ENCODE measurements at regions not wholly inside any gene's neighbourhood (a gene's known extent, or its start where the extent isn't known, plus 50 kb on each side); places are given as distances from the start of the nearest gene placed in this dataset.
A peak's percentile ranks its signal among the peaks of the same experiment; 100 is the strongest.
"Not testable (repeated sequence)": the region's sequence is repeated elsewhere in the genome, so short reads cannot be mapped to it uniquely, and the experiment has no call there.

DNA sequence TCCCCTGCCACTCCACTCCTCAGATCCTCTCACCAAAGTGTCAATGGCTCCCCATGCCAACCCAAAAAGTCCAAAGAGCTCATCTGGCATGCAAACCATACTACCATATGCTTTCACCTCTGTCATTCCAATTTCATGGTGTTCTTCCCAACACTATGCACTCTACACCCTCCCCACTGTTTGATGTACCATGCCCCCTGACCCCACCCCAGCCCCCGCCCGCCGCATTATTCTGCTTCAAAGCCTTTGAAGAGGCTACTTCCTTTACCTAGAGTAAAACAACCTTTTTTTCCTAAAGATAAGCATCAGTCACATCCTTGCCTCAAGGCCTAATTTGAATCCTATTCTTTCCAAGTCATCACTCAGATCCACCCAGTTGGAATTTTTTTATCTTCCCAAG is 226.3 kb downstream of the DEPDC1B start:
- WGBS, 10 experiments, result no CpG with 5 or more reads among the region's 3 CpGs
- Histone ChIP-seq H3K4me1 (replicated peaks in 1 of 2) (no peaks in the 10 kb centered on the region), H3K4me3 (no peak overlapping the region), H3K27ac (no peak overlapping the region)
- no peak for ATAC-seq (replicated peaks in 6 of 8)
- in situ Hi-C loops (cut with MboI; ENCODE audit: low pct_unique_long_range_greater_than_20kb in 2 of 9, low sequenced_read_pairs in 9 of 9, unreplicated experiment in 9 of 9), result no loop called here

- H3K4me3 ChIP-seq; in situ Hi-C loops (cut with MboI; ENCODE audit: low pct_unique_long_range_greater_than_20kb in 2 of 9, low sequenced_read_pairs in 9 of 9, unreplicated experiment in 9 of 9); H3K4me1 ChIP-seq (replicated peaks in 1 of 2); H3K27ac ChIP-seq; ATAC-seq (replicated peaks in 6 of 8): not testable (repeated sequence)
Observed at GRCh38 chr5:60473027-60473426, 226.9 kb downstream of the DEPDC1B start.

DNA sequence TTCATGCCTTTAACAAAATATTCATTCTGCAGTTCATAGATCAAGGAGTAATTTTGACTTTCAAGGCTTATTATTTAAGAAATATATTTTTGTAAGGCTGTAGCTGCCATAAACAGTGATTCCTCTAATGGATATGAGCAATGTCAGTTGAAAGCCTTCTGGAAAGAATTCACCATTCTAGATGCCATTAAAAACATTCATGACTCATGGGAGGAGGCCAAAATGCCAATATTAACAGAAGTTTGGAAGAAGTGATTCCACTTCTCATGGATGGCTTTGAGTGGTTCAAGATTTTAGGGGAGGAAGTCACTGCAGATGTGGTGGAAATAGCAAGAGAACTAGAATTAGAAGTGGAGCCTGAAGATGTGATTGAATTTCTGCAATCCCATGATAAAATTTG is 229.1 kb downstream of the DEPDC1B start:
- no peaks in the 10 kb centered on the region for H3K4me1 ChIP-seq (replicated peaks in 1 of 2)
- no peak overlapping the region for H3K27ac ChIP-seq
- no peak for ATAC-seq (replicated peaks in 6 of 8)
- in situ Hi-C loops (cut with MboI; ENCODE audit: low pct_unique_long_range_greater_than_20kb in 2 of 9, low sequenced_read_pairs in 9 of 9, unreplicated experiment in 9 of 9), result no loop called here
- H3K4me3 ChIP-seq, result no peak overlapping the region

- no peak overlapping the region for H3K4me3 ChIP-seq
- in situ Hi-C loops (cut with MboI; ENCODE audit: low pct_unique_long_range_greater_than_20kb in 2 of 9, low sequenced_read_pairs in 9 of 9, unreplicated experiment in 9 of 9), result no loop called here
- H3K27ac ChIP-seq, result no peak overlapping the region
- ATAC-seq (replicated peaks in 6 of 8), result no peak
- 57 to 100% (median 94%) methylated on average over 1 of the region's 1 CpG; no CpG with 5 or more reads in 4 of the 10 experiments for WGBS, 10 experiments
- H3K4me1 ChIP-seq (replicated peaks in 1 of 2), result no peaks in the 10 kb centered on the region
Observed at GRCh38 chr5:60469286-60469685, 230.7 kb downstream of the DEPDC1B start.

DNA sequence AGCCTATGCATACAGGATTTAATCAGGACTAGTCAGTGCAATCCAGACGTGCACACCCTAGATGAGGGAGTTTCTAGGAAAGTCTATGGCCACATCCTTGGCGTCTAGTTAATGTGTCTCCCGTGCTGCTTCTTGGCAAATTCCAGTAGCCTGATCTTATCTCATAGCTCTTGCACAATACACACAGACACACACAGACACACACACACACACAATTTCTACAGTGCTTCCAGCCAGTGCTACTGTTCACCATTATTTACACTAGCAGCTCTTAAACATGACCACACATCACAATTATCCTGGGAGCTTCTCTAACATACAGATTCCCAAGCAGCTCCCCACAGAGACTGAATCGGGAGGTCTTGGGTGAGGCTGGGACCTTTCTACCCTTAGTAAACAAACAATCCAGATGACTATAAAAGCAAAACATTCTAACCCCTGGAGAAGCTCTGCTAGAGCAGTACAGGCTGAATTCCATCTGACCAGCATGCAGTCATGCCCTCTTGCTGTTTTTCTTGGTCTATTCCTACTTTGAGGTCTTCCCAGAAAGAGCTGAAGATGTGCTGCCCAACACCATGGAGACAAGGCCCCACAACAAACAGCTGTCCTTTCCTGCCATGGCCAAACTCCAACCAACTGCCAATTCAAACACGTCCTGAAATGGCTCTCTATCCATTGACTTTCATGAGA is 236.6 kb downstream of the DEPDC1B start:
- WGBS, 10 experiments, result 4 to 100% (median 54%) methylated on average over 1 to 5 of the region's 5 CpGs; no CpG with 5 or more reads in 2 of the 10 experiments
- Histone ChIP-seq H3K4me3 (no peak overlapping the region), H3K27ac (no peak overlapping the region), H3K4me1 (replicated peaks in 1 of 2) (no peaks in the 10 kb centered on the region)
- in situ Hi-C loops (cut with MboI; ENCODE audit: low pct_unique_long_range_greater_than_20kb in 2 of 9, low sequenced_read_pairs in 9 of 9, unreplicated experiment in 9 of 9), result no loop called here
- ATAC-seq (replicated peaks in 6 of 8), result peak in 2 of 8 experiments; percentile 92 to 99

DNA sequence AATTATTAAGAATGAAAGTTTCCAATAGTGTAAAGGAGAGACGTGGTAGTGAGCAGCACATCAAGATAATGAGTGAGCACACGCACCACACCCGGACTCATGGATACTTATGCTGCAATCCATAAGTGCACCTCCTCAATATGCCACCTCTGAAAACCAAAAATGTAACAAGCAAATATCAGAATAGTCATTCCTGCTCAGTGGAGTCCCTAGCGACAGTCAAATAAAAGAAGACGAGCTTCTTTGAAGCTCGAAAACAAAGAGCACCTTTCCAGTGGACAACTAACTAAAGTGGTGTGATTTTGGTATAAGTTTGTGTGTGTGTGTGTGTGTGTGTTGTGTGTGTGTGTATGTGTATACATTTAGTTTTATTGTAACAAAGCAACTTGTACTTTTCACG is 241.3 kb downstream of the DEPDC1B start:
- no peaks in the 10 kb centered on the region for H3K4me1 ChIP-seq (replicated peaks in 1 of 2)
- WGBS, 10 experiments, result 0 to 100% (median 47%) methylated on average over 1 to 7 of the region's 7 CpGs; no CpG with 5 or more reads in 1 of the 10 experiments
- no peak overlapping the region for H3K4me3 ChIP-seq
- peak in 1 of 8 experiments; percentile 54 for ATAC-seq (replicated peaks in 6 of 8)
- in situ Hi-C loops (cut with MboI; ENCODE audit: low pct_unique_long_range_greater_than_20kb in 2 of 9, low sequenced_read_pairs in 9 of 9, unreplicated experiment in 9 of 9), result no loop called here
- no peak overlapping the region for H3K27ac ChIP-seq

DNA sequence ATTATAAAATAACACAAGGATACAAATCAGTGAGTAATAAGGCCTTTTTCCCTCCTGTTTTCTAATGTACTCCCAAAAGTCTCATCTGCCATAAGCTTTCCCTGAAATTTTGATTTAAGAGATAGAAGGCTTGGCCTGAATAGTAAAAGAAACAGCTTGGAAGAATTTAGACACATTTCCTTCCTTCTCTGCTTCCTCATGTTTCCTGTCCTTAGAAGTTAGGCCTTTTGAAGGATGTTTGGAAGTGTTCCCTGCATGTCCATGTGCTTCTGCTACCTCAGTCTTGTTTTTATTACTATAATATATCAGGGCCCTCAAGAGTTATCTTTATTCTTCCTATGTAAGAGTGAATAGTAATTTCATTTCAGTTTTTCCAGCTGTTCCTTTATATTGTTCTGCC is 242.7 kb downstream of the DEPDC1B start:
- in situ Hi-C loops (cut with MboI; ENCODE audit: low pct_unique_long_range_greater_than_20kb in 2 of 9, low sequenced_read_pairs in 9 of 9, unreplicated experiment in 9 of 9), result no loop called here
- Histone ChIP-seq H3K4me1 (replicated peaks in 1 of 2) (no peaks in the 10 kb centered on the region), H3K27ac (no peak overlapping the region), H3K4me3 (no peak overlapping the region)
- ATAC-seq (replicated peaks in 6 of 8), result no peak

DNA sequence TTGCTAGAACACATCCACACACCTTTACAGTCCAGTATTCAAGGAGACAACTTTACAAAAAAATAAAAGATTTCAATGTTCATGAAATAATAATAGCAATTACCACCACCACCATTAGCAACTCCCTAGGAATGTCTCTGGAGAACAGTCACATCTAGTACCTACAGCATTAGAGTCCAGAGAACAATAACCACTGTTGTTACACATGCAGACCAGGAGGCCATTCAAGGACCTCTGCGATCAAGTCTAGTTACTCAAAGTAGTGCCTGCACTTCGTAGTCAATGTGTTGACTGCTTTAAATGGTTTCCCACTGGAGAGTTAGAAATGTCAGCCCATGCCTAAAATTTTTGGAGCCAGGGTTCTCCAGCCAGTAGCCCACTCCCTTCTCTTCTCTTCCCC is 244.4 kb downstream of the DEPDC1B start:
- no peak for ATAC-seq (replicated peaks in 6 of 8)

GRCh38 chr5:60454277-60454676 is 245.7 kb downstream of the DEPDC1B start:
- in situ Hi-C loops (cut with MboI; ENCODE audit: low pct_unique_long_range_greater_than_20kb in 2 of 9, low sequenced_read_pairs in 9 of 9, unreplicated experiment in 9 of 9); H3K4me1 ChIP-seq (replicated peaks in 1 of 2); H3K27ac ChIP-seq; ATAC-seq (replicated peaks in 6 of 8); H3K4me3 ChIP-seq: not testable (repeated sequence)
- 0 to 100% (median 86%) methylated on average over 1 to 4 of the region's 4 CpGs for WGBS, 10 experiments

More for the DNA sequence above, 244.4 kb downstream of the DEPDC1B start:
- Histone ChIP-seq H3K4me1 (replicated peaks in 1 of 2) (no peaks in the 10 kb centered on the region), H3K27ac (no peak overlapping the region), H3K4me3 (no peak overlapping the region)
- 17 to 100% (median 91%) methylated on average over 1 to 2 of the region's 2 CpGs; no CpG with 5 or more reads in 6 of the 10 experiments for WGBS, 10 experiments
- in situ Hi-C loops (cut with MboI; ENCODE audit: low pct_unique_long_range_greater_than_20kb in 2 of 9, low sequenced_read_pairs in 9 of 9, unreplicated experiment in 9 of 9), result no loop called here

DNA sequence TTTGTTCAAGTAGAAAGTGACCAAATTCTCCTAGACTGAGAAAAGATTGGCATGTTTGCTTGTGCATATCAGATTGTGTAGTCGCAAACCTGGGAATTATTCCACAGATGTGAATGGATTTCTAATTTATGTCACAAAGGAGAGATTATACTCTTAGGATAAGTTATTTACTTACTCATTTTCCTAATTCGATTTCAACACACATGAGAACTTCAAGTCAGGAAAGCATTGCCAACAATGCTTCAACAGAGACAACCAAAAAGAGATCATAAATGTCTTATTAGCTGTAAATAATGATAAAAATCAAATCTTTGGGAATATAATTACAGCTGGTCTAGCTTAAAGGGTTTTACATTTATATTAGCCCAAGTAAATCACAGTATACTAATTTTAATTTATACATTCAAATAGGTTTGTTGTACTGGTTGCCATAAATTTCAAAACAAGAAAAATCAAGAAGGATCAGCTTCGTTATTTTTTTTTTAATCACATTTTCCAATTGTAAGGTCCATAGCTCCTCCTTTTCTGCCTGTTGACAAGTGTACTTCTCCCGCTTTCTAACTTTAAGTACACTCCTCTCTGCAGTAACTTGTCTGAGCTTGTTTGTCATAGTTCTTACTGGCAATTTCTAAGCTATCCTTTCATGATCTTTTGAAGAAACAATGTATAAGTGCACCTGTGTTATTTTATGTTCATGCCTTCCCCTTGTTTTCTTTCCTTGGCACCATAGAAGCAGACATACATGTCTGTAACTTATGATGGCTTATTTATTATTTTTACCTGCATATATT is 246.6 kb downstream of the DEPDC1B start:
- no peak overlapping the region for H3K27ac ChIP-seq
- no peak overlapping the region for H3K4me3 ChIP-seq
- in situ Hi-C loops (cut with MboI; ENCODE audit: low pct_unique_long_range_greater_than_20kb in 2 of 9, low sequenced_read_pairs in 9 of 9, unreplicated experiment in 9 of 9), result no loop called here
- no peaks in the 10 kb centered on the region for H3K4me1 ChIP-seq (replicated peaks in 1 of 2)
- no peak for ATAC-seq (replicated peaks in 6 of 8)
- 21 to 94% (median 68%) methylated on average over 2 to 4 of the region's 4 CpGs for WGBS, 10 experiments

DNA sequence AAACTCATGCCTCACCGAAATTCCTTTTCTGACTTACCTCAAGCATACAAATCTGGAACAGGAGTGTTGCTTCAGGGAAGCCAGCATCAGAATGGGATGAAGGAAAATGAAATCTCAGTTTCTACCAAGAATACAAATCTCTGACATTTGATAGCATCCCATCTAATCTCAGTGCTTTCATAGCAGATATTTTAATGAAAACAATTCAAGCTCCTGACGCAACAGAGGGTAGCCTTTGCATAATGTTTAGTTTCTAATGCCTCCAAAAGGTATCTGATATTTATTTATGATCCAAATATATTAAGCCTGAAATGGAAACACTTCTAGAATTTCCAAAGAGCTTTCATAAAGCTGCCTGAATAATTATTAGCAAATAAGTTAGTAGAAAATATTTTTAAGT is 251.4 kb downstream of the DEPDC1B start:
- H3K4me1 ChIP-seq (replicated peaks in 1 of 2), result no peaks in the 10 kb centered on the region
- in situ Hi-C loops (cut with MboI; ENCODE audit: low pct_unique_long_range_greater_than_20kb in 2 of 9, low sequenced_read_pairs in 9 of 9, unreplicated experiment in 9 of 9), result no loop called here
- 8 to 100% (median 83%) methylated on average over 1 to 2 of the region's 2 CpGs; no CpG with 5 or more reads in 4 of the 10 experiments for WGBS, 10 experiments
- no peak overlapping the region for H3K4me3 ChIP-seq
- H3K27ac ChIP-seq, result no peak overlapping the region
- ATAC-seq (replicated peaks in 6 of 8), result no peak

DNA sequence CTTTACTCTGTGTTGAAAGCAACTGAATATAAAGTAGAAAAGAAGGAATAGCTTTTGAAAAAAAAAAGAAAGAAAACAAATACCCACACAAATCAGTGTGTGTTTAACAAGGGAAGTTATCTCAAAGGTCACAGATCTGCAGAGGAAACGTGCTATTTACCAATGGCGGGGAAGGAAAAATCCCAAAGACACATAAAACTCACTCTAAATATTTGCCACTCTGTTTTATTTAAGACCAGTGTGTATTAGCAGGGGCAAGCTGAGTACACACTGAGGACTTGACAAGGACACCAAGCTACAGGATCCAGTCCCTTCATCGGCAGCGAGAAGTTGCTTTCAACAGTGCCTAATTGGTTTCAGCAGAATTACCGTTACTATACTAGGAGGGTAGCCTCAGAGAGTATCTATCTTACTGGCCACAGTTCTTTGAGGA is 252.5 kb downstream of the DEPDC1B start:
- 39 to 100% (median 91%) methylated on average over 1 to 5 of the region's 5 CpGs for WGBS, 10 experiments
- no peak overlapping the region for H3K27ac ChIP-seq
- H3K4me1 ChIP-seq (replicated peaks in 1 of 2), result no peaks in the 10 kb centered on the region
- in situ Hi-C loops (cut with MboI; ENCODE audit: low pct_unique_long_range_greater_than_20kb in 2 of 9, low sequenced_read_pairs in 9 of 9, unreplicated experiment in 9 of 9), result no loop called here
- no peak overlapping the region for H3K4me3 ChIP-seq
- peak in 1 of 8 experiments; percentile 58 for ATAC-seq (replicated peaks in 6 of 8)

DNA sequence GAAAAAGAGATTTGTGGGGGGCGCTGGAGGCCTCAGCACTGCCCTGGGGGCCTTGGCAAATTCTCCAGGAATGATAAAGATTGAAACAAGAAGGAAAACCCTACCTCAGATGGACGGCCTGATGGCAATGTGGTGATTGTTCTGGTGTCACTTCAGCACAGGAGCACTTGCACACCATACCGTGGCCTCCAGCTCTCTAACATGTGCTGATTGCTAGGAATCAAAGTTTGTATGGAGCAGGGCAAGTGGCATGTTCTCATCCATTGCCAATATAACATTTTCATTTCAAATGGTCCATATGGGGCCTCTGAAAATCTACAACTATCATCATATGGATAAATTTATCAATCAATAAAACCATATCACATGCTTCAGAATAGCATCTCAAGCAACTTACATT is 253.0 kb downstream of the DEPDC1B start:
- 20 to 100% (median 56%) methylated on average over 1 to 3 of the region's 3 CpGs; no CpG with 5 or more reads in 3 of the 10 experiments for WGBS, 10 experiments
- in situ Hi-C loops (cut with MboI; ENCODE audit: low pct_unique_long_range_greater_than_20kb in 2 of 9, low sequenced_read_pairs in 9 of 9, unreplicated experiment in 9 of 9), result no loop called here
- Histone ChIP-seq H3K4me3 (no peak overlapping the region), H3K27ac (no peak overlapping the region), H3K4me1 (replicated peaks in 1 of 2) (no peaks in the 10 kb centered on the region)
- no peak for ATAC-seq (replicated peaks in 6 of 8)

DNA sequence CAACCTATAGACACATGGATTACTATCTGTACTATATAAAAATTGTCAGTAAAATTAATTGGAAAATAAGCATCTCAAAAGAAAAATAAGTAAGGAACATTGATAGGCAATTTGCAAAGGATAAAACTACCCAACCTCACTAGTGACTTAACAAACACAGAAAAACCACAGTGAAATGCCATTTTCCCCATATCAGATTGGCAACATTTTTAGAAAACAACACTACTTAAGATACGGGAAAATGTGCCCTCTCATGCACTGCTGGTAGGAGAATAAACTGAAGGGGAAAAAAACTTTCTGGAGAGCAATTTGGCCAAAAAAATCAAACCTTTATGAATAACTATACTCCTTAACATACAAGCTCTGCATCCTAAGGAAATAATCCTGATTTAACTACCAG is 254.0 kb downstream of the DEPDC1B start:
- WGBS, 10 experiments, result 33 to 100% (median 80%) methylated on average over 1 of the region's 1 CpG; no CpG with 5 or more reads in 1 of the 10 experiments
- Histone ChIP-seq H3K27ac (no peak overlapping the region), H3K4me3 (no peak overlapping the region), H3K4me1 (replicated peaks in 1 of 2) (no peaks in the 10 kb centered on the region)
- in situ Hi-C loops (cut with MboI; ENCODE audit: low pct_unique_long_range_greater_than_20kb in 2 of 9, low sequenced_read_pairs in 9 of 9, unreplicated experiment in 9 of 9), result no loop called here
- ATAC-seq (replicated peaks in 6 of 8), result no peak
